ENCODE measurements at regions not wholly inside any gene's neighbourhood (a gene's known extent, or its start where the extent isn't known, plus 50 kb on each side); places are given as distances from the start of the nearest gene placed in this dataset.
A peak's percentile ranks its signal among the peaks of the same experiment; 100 is the strongest.

DNA sequence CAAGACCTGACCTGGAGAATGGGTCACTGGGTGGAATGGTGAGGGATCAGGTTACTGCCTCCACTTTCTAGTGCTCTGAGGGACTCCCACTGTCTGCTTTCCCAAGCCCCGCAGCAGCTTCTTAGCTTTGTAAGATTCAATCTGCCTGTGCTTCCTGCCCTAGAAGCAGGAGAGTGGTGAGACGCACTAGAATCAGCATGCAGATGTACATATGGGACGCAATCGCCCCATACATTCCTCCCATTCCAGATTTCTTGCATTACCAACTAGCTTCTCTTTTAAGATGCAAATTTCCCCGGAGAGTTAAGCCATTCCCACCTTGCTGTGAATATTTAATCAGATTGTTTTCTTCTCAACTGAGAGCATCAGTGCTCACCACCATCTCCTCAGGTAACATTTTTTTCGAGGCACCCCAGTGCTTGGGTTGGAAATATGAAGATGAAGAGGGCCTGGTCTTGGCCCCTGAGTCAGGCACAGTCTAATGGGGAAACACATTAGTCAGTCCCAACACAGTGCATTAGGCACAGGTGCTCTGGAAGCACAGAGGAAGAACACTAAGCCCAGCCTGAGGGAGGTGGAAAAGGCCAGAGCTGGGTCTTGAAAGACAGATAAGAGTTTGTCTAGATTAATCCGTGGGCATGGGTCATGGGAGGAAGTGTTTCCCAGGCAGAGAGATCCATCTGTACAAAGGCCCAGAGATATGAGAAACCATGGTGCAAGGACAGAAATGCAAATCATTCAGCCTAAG is 66.7 kb upstream of the PRPS1 start:
- DNase-seq, result no peak

DNA sequence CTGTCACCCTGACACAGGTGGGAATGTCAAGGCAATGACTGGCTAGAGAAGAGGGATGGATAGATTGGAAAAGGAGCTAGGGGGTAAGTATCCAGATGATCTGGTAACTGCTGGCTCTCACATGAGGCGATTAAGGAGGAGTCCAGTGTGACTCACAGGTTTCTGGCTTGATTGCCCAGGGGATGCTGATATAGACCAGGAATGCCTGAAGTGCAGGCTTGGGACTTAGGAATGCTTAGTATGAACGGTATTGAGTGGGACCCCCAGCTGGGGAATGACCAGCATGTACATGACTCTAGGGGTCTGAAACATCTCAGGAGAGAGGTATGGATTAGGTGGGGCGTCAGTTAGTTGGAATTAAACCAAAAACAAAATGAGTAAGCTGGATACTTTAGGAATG is 65.8 kb upstream of the PRPS1 start:
- DNase-seq, result no peak

DNA sequence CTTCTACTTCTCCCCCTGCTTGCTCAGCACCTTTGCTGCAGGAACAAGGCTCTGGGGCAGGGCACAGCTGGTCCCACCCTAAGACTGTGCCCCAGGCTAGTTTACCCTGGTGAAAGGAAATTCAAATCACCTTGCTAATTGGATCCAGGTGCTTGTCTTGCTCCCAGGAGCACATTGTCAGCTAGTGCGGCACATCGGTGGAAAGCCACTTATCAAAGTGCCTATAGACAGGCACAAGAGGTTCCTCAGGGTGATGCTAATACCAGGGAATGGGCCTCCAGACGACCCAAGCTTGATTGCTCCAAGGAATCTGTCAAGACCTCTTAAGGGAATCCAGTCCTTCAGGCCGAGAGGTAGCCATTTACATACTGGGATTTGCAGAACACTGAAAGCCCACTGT is 64.5 kb upstream of the PRPS1 start:
- DNase-seq, result no peak

DNA sequence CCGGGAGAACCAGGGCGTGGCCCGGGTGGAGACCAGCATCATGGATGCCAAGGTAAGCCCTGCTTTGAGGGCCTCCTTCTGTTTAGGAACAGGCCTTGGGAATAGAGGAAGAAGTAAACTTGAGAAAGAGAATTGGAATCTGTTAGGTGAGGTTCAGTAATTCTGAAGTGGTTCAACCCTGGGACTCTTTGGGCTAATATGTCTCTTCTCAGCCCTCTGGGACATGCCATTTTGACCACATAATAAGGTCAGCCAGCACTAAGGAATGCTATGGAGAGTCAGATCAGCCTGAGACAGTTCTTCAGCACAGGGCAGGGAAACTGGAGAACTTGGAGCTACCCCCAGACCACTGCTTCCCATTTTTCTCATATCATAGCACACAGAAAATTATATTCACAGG is 63.3 kb upstream of the PRPS1 start:
- no peak for DNase-seq

DNA sequence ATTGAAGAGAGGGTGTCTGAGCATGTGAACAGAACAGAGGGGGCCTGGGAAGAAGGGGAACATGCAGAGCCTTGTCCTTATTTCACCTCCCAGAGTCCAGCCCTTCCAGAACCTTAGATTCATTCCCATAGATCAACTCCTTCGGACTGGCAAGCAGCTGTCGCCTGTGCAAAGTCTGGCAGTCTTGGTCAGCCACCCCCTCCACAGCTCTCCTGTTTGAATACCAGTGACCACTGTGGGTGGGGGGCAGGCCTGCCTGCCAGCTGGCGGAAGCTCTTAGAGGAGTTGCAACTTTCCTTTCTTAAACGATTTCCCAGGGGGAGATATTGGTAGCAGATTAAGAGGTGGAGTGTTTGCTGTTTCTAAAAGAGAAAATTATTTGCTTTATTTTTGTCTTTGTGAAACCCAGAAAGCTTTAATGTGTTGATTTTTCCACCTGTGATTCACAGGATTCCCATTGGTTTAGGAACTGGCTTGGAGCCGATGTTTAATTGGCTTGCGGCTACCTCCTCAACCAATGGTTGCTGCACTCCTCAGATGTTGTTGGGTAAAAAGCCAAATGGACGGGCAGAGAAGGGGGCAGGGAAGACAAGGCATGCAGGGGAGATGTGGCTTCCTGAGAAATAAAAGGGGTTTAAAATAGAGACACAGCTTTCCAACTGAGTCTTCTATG is 62.2 kb upstream of the PRPS1 start:
- DNase-seq, result peak; percentile 28

DNA sequence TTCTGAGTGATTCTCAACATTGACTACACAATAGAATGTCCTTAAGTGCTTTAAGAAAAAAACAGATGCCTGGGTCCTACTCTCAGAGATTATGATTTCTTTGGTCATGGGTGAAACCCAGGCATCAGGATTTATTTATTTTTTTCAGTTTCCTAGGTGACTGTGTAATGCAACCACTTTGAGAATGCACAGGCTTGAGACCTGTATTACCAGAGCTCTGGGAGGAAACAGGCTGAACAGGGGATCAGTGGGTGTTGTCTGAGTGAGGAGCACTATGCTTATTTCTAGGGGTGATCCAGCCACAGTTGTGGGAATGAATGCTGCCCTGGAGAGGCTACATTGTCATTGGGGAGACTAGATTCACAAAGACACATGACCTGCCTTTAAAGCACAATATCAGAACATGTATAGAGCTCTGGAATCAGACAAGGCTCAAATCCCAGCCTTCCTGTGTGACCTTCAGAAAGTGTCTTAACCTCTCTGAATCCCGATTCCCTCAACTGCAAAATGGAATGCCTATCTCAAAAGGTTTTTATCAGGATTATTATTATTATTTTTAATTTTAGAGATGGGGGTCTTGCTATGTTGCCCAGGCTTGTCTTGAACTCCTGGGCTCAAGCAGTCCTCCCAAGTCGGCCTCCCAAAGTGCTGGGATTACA is 61.6 kb upstream of the PRPS1 start:
- no peak for DNase-seq

DNA sequence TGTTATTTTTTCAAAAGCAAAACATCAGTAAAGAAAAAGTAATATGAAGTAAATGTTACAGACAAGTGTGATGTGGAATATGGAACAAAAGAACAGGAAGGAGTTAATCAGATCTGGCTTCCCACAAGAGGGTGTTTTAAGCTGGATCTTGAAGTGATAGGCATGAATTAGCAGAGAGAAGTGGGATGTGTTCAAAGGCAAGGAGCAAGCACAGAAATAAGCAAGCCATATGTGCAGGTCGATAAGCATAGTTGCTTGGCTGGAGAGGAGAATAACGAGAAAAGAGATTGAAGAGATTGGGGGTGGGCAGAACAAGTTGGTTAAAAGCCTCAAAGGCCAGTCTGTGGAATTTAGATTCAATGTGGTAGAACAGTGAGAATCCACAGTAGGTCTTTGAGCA is 60.9 kb upstream of the PRPS1 start:
- DNase-seq, result no peak

DNA sequence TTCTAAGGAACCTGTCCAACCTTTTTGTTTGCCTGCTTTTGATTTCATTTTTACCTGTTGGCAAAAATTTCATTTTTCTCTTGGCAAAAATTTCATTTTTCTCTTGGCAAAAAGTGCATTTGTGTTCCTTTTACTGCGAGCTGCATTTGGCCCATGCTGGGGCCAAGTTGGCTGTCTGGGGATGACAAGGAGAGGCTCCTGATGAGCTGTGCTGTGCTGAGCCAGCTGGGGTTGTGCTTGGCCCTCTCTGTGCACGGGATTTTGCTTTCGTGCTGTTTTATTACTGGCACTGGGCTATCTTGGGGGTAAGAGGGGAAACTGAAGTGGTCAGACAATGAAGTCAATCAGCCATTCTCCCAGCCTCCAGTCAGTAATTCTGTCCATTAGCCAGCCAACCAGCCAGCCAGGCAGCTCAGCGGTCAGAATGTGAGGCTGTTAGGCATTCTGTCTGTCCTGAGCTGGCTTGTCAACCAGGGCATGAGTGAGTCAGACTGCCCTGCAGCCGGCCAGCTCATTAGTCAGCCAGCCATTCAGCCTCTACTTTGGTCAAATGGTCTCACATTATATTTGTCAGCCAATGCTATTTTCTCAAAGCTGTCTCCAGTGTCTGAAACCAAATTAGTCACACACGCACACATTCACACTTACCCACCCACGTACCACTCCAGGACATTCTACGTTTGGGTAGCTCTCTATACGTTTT is 56.9 kb upstream of the PRPS1 start:
- DNase-seq, result no peak

DNA sequence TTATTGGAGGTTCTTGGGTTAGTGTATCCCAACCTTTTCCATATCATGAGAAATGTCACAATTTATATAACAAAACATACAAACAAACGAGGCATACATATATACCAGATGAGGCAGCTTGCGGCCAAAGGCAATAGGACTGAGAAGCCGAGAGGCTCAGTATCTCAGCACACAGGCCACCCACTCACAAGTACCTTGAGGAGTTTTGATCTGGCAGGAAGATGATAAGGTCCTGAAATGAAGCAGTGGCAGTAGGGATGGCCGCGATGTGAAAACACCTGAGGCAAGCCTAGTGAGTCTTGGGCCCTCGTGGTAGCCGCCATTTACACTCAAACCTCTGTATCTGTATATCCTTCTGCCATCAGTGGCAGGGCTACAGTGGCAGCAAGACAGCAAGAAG is 55.3 kb upstream of the PRPS1 start:
- DNase-seq, result no peak

DNA sequence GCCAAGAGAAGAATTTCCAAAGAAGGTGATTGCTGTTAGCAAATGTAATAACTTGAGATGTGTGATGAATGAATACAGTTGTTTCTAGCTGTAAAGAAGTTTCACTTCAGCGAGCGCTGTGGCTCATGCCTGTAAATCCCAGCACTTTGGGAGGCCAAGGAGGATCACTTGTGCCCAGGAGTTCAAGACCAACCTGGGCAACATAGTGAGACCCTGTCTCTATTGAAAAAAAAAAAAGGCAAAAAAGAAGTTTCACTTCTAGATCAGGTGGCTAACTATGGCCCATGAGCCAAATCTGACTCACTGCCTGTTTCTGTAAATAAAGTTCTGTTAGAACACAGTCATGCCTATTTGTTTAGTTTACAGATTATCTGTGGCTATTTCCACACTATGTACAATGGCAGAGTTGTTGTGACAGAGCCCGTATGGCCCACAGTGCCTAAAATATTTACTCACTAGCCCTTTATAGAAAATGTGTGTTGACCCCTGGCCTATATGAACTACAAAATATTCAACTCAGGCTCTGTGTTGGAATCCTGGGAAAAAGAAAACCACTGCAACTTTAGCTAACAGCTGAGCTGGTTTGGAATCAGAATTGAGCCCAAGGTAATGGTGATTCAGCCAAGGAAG is 54.1 kb upstream of the PRPS1 start:
- DNase-seq, result no peak

DNA sequence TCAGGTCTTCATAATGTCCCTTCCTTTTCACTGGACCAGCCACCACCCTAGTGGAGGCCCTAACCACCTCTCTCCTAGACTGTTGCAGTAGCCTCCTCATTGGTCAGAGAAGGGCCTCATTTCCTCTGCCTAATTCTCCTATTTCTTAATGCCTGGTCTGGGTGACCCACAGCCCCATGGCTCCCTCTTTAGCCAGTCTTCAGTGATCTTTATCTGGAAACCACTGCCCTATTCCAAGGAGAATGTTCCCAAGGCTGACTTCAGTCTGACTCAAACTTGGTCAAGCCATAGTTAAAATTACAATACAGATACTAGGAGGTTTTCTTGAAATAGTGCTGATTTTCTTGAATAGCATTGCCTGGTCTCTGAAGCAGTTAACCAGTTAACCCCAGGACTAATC is 53.6 kb upstream of the PRPS1 start:
- no peak for DNase-seq

DNA sequence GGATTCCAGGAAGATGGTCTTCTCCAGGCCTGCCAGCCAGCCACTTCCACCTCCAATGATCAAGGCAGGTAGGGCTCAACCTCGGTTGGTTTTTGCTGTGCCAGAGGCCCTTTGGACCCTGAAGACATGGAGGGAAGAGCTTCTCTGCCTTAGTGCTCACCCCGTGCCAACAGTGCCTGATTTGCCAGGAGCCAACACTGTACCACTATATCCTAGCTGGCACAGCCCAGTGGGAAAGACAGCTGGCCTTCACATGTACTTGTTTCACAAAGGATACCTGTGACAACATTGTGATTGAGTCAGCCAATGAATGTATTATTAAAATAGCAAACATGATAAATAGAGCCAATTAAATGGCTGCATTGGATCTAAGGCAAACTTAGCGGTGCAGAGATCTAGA is 51.9 kb upstream of the PRPS1 start:
- DNase-seq, result no peak

DNA sequence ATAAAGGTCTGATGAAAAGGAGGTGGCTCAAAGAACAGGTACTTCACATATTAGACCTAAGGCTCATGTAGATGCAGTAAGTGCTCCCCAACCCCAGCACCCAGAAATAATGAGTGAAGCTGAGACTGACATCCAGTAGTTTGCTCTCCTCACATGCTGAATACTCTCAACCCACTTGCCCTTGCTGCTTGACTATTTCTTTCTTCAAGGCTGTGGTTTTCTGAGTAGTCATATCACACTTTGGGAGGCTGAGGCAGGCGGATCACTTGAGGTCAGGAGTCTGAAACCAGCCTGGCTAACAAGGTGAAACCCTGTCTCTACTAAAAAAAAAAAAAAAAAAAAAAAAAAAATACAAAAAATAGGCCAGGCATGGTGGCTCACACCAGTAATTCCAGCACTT is 51.5 kb upstream of the PRPS1 start:
- DNase-seq, result no peak

DNA sequence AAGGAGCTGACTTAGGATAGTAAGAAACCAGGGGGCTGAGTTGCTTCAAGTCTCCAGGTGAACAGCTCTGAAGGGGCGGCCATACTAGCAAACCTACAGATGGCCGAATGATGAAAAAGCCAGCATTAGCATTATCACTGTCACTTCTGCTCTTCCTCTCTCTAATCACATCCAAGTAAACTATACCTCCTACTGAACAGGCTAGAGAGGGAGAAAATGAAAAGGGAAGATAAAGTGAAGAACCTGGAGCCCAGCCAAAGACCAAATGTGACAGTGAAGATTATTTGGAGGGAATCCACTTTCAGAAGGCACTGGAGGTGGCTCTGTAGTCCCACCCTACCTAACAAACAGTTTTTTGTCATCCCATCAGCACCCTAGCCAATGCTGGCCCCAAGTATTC is 50.4 kb upstream of the PRPS1 start:
- DNase-seq, result no peak
